ENCODE measurements at regions not wholly inside any gene's neighbourhood (a gene's known extent, or its start where the extent isn't known, plus 50 kb on each side); places are given as distances from the start of the nearest gene placed in this dataset.

DNA sequence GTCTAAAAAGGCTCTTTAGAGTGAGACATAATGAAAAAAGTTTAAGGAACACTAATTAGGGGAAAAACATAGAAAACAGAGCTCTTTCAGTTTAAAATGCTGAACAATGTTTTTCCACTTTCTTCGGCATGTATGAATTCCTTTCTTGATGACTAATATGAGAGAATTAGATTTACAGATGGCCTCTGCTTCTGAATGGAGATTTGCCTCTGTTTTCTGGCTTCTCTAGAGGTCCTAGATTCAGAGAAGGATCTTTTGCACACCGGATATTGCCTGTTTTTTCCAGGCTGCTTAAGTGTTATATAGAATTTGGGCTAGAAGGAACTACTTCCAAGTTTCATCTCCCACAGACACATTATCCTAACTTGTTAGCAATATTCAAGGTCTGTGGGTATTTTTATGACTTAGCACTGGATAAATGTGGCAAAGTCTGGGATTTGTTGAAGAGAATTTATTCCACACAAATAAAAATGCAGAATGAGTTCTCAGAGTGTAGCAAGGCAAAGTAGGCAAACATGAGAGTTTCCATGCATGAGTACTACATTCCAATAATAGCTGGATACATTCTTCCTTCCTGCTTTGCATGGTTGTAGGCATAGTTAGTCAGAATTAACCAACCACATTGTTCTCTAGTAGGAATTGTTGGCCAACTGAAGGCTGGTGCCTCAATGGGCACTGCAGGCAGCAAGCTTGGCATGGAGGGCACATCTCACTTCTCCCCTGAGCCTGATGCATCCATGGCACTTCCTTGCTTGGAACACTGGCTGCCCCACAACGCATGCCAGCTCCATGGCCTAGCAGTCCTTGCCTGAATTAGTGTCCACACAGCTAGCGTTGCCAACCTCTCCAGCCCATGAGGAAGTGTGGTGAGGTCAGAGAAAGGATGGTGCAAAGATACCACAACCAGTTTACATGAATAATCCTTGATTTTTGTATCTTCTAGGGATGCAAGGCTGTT, 224.2 kb downstream of the CLIC5 start:
- peak; percentile 42 for DNase-seq

DNA sequence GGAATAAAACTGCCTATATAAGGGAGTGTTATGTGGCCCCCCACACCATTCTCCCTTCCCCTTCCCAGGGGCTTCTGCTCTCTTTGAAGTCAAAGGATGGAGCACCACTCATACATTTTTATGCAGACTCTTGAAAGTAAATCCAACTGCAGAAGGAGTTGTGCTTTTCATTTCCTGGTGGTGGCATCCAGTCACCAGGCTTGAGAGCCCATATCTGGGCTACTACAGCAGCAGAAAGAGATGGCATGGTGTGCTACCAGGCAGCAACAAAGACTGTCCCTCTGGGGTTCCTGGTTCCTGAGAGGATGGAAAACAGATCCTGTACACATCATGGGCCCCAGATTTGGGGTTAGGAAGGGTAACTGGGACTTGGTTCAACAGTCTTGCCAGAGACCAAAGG, 226.4 kb downstream of the CLIC5 start:
- no peak for DNase-seq

DNA sequence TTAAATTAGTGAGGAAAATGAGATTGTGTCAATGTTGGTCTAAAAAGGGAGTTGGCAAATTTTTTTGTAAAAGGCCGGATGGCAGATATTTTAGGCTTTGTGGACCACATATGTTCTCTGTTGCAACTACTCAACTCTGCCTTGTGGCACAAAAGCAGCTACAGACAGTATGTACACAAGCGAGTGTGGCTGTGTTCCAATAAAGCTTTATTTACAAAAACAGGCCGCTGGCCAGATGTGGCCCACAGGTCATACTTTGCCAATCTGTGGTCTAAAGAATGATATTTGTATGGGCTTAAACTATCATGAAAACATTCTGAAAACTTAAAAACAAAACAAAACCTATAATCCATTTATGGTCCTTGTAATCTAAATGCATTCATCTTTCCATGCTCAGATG, 228.3 kb downstream of the CLIC5 start:
- no peak for DNase-seq

DNA sequence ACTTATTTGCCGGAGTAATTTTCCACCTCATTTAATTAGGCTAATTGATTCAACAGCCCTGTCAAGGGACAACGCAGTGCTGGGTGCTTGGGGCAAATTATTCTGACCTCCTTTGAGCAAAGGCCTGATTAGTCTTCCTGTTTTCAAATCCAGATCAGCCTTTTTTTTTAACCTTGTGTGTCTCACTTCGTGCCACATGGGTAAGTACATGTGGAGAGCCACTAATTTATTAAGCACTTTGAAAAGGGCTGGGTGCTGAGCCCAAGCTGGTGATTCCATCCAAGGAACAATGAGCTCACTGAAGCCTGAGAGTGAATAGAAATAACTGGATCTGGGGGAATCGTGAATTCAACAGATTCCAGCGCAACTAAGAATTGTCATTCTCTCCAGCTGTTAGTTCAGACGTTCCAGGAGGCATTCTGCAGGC, 229.3 kb downstream of the CLIC5 start:
- peak; percentile 33 for DNase-seq

DNA sequence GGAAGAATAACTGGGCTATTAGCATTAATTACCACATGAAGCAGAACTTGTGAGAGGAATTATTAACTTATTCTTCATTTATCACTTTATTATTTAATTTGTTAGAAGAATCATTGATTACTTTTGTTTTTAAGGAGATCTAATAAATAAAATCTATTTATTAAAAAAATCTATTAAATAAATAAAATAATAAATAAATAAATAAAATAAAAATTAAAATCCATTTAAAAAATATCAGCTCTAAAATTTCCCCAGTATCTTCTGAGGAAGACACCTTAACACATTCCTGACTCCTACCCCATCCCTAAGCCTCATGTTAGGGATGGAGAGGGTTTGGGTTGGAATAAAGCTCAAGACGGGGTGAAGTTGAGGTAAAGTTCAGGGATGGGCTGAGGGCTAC, 231.4 kb downstream of the CLIC5 start:
- no peak for DNase-seq

DNA sequence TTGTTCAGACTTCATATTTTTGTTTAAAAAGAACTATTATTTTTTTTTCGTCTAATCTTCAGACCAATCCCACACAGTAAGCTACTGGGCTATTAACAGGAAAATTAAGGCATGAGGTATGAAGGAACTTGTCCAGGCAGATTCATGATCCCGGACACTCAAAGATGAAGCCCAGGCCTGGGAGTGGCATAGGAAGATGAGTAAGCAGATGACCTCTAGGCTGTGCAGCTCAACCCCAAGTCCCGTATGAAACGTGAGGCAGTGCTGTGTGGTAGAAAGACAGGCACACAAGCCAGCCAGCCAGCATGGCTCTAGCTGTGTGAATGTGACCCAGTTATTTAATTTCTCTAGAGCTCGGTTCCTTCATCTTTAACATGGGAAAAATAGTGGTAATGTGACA, 231.9 kb downstream of the CLIC5 start:
- no peak for DNase-seq

DNA sequence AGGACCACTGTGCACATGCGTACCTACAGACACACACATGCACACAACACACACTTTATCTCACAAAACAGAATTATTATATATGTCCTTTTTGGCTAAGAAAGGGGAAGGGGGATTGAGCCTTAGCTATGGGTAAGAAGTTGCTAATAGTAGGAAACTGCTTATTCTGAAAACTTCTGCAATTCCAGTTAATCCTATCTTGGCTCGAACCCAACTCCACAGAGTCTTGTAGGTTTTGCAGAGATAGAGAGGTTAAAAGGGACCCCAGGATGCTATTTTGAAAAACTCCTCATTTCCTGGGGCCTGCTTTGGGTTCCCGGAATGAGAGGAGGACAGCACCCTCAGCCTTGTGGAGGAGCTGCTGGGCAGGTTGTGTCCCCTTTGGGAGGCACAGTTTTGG, 233.8 kb downstream of the CLIC5 start:
- no peak for DNase-seq

DNA sequence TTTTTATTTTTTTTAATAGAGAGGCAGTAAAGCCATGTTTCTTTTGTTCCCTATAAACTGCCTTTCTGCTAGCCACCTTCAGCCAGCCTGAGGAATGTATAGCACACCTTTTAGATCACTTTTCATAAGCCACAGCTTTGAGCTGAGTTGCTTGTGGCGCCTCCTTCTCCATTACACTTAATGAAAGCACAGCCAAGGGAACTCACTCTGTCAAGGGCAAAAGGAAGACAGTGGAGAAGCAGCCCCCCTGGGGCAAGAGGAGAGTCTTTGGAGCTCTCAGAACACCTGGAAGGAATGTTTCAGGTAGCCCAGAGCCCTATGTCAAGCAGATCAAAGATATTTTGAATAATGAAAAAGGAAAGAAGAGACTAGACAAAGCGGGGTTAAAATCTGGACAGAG, 235.1 kb downstream of the CLIC5 start:
- DNase-seq = no peak

DNA sequence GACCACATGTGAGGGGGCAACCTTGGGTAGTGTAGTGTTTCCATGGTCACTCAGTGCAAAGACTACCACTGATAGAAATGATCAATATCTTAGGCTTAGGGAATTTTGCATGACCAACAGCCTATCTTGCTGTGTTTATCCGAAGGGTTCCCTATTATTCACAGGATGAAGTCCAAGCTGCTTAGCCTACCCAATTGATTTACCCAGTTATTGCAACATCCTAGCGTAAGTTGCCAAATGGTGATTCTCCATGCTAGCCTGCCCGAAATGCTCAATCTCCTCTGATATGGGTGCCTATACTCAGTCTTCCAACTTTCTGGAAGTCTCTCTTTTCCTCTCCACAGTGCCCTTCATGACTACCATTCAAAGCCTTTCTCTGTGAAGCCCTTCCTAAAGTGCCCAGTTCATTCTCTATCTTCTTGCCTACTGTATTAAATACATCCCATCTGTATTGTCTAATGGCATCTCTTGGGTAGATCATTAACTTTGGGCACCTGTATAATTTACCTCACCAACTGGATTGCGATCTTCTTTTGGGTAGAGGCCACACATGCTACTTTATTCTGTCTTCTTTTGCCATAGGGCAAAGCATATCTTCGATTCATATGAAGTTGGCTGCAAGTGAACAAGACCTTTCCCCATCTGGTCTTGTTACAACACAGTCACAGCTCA, 240.5 kb downstream of the CLIC5 start:
- DNase-seq = no peak

DNA sequence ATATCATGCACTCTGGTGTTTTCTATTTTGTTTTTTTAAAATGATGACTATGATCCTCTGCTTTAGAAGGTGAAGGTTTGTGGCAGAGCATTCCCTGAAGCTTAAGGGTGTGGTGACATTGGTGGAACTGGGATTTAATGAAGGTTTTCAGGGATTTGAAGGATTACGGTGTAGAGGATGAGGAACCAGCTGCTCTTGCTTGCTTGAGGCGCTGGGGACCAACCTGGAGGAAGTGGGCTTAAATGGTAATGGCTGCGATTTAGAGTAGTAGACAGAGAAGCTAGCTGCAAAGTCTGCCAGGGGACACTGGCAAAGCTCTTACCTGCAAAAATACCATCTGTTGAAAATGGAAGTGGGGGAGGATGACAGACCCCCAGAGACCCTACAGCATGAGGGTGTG, 241.8 kb downstream of the CLIC5 start:
- no peak for DNase-seq

DNA sequence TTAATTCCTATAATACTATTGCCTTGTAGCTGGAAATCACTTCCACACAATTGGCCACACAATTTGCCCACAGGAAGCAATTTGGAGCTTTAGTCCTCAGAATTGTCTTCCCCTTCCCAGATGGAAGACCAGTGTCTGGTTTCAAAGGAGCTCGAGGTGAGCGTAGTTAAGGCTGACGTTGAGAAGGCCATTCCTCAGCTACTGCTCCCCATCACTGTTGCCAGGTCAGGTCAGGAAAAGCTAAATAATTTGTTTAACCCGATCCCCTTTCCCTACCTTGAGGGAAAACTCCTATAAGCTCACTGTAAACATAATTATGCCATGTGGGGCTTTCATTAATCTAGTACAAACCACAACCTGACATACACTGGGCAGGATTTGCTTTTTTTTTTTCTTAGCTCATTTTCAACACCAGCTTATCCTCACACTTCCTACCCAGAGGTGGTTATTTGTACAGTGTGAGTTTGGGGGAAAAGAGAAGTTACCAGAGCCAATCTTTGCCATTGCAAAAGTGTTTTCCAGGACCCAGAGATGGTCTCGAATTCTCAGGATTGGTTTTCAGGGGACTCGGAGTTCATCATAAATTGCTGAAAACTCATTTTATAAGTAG, 242.7 kb downstream of the CLIC5 start:
- DNase-seq = no peak

DNA sequence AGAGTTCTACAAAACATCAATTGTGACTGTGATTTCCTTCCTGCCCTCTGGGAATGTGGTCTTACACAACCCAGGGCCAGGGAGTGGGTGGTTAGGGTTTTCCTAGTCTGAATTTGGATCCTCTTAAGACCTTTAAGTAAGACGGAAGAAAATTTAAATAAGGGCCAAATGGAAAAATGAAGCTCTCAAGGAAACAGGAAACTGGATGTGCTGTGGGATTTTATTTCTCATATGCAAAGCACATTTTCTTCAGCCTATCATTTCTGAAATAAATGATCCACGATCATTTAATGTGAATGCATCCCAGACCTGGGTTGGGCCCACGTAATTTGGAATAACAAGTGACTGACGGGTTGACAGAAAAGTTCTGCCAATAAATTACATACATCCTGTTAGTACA, 243.6 kb downstream of the CLIC5 start:
- DNase-seq = peak; percentile 79

DNA sequence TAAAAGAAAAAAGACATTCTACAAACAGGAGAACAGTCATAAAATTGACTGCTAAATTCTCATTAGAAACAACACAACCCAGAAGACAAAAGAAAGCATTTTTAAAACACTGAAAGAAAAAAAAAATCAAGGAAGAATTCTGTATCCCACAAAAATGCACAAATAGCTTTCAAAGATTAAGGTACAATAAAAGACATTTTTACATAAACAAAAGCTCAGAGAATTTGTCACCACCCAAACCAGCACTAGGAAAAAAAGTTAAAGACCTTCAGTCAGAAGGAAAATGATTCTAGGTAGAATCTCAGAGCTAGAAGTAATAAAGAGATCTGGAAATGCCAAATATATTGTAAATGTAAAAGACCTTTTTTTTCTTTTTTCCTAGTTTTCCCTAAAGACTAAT, 252.4 kb downstream of the CLIC5 start:
- DNase-seq = no peak

DNA sequence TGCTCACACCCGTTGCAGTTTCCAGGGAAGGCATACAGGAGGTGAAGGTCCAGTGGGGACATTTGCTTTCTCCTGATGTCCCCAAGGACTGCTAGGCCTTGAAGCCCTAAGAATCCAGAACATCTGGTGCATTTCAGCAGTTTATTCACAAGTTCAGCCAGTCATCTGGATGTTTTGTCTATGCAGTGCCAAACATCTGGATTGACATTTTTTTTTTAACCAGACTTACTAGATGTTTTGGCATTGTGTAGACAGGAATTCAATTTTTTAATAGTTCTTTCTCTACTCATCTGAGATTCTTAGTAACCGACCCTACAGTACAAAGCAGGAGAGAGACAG, 256.2 kb downstream of the CLIC5 start:
- DNase-seq = peak; percentile 81

DNA sequence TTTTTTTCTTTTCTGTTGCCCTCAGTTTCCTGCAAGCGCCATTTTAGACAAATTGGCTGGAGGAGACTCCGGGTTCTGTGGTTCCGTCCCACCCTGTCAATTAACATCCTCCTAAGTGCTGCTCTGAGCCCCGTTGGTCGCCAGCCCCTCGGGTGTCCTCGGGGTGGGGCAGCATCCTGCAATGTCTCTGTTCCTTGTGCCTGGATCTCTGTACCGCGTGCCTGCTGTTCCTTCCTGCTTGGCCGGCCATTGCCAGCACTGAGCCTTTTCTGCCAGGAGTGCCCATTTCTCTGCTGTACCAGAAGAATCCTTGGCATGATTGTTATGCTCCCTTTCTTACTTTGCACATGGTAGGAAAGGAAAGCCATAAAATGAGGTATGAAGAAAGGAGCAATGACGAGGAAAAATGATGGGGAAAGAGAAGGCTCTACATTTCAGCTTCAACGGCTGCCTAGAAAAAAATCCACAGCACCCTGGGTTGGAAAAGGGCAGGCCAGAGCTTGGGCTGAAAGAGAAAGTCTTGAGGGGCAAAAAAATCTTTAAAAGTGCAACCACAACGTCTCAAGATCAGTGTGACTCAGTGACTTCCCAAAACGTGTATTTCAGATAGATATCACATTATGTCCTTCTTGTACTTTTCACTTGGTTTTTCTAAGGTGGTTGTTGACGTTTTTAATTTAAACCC, 256.7 kb downstream of the CLIC5 start:
- DNase-seq = no peak

DNA sequence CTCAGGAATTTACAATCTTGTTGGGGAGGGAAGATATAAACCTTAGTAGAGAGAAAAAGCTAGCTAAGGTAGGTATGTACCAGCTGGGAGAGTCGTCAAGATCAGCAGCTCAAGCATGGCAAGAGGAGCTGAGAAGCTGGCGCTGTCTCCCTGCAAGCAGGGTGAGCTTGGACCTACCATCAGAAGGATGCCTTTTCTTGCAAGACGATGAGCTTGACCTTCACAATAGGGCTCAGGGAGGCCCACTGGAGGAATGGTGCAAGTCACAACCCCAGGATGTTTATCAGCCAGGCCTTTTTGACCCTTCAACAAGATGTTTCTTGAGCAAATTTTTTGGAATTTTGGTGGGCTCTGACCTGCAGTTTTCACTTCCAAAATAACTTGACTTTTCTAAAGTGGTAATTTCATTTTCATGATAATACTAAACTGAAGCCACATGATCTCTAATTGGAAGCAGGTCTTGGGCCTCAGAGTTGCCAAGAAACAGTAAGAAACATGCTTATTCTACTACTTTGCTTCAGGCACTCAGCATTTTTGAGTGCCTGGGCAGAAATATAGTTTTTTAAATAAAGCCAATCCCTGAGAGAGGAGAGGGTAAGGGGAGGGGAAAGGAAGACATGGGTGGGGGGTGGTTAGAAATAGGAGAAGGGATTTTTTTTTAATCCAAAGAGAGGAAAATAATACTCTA, 258.1 kb downstream of the CLIC5 start:
- peak; percentile 86 for DNase-seq

DNA sequence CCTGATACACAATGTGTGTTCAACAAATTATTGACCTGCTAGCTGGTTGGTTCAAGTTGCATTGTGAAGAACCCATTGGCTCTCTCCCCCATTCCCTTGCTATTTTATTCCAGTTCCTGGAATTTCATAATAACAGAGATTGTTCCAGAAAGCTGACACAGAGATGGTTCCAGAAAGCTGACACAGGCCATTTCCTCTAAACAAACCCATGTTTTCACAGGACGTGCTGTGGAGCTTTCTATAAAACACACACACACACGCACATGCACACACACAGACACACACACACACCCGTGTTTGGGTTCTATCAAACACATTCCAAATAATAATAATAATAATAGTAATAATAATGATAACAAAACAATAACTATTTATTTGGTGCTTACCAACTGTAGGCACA, 259.1 kb downstream of the CLIC5 start:
- DNase-seq = peak; percentile 12

DNA sequence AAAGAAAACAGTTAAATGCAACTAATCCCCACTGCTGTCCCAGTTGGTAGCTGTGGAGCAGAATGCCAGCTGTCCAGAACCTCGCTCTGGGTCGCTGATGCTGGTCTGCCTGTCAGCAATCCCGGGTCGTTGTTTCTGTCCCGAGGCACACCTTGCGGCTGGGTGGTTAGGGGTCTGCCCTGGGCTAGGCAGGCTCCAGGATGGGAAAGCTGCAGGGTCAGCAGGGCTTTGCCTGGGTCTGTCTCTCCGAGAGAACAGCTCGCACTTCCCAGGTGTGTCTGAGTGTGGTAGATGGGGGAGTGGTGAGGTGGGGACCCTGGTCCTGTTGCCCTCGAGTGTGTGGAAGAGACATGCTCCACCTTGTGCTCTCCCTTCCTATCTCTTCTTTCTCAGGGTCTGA, 261.2 kb downstream of the CLIC5 start:
- no peak for DNase-seq

DNA sequence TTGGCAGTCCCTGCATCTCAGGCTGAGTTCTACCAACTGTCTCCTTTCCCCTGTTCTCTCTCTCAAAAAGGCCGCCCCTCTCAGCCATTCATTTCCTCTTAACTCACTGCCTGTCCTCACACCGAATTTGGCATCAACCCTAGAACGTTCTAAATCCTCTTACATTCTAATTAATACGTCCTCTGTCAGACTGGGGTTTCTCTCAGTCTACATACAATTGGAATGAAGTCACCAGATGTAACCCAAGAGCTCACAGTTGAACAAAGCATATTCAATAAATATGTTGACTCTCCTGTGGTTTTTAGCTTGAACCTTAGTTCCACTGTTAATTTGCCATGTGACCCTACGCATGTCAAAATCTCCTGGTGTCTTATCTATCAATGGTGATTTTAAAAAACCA, 269.6 kb downstream of the CLIC5 start:
- peak; percentile 66 for DNase-seq

DNA sequence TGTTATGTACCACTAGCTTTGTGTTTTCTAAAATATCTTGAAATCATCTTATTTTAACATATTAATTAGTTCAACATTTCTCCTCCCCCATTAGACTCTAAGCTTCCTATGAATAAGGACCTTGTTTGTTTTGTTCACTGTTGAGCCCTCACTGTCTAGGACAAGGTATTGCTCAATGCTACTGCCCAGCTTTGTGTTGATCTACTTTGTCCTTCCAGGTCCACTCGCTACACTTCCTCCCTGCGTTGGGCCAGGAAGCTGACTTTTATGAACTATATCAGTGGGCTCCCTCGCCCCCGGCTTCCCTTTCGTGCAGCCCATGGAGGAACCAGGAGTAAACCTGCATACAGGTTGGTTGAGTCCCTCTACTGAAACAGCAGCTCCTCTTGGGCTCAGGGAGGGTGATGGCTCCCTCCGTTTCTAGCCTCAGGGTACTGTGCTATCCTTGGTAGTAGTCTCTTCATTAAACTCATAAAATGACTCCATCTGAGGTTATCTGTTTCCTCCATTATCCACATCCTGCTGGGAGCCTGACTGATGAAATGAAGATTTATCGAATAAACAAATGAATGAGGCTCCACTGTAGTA, 272.5 kb downstream of the CLIC5 start:
- no peak for DNase-seq

DNA sequence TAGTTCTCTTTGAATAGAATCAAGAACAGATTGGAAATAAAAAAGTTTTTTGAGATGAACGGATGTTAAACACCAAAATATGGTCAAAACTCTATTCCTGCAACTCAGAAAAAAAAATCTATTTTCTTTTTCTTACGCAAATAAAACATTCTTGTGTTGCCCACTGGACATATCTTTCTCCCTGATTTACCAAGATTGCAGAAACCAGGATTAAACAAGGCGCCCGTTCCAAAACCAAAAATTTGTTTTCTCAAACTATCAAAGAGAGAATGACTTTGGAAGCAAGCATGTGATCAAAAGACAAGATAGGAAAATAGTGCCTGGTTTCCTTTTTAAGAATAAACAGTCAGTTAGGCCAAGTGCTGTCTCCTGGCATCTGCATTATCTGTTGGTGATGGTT, 273.1 kb downstream of the CLIC5 start:
- DNase-seq = no peak
